Esophagus squamous epithelium (tissue), 5 donors: ENCODE measurements at regions not wholly inside any gene's neighbourhood (a gene's known extent, or its start where the extent isn't known, plus 50 kb on each side); places are given as distances from the start of the nearest gene placed in this dataset.

Source experiments
- DNase-seq: peaks from one replicate; lab custom pipeline; 2025; lab: John Stamatoyannopoulos, UW
- H3K27ac ChIP-seq, 4 donors: fragments of 200-600 bp; sonication (generic); one replicate each; pipeline ENCODE4 v1.5.1; 2016 to 2019; ENCODE audit warnings: mild to moderate bottlenecking in 1 of 4
- H3K27me3 ChIP-seq, 4 donors: fragments of 200-600 bp; sonication (generic); 1 replicate in 3 of 4; 2 replicates in 1 of 4; pipeline versions ENCODE4 v1.5.1 to v1.6.0; 2017 to 2021; ENCODE audit warnings: antibody characterized with exemption in 1 of 4
- H3K36me3 ChIP-seq, 3 donors: fragments of 200-600 bp; sonication (generic); one replicate each; pipeline ENCODE4 v1.5.1; 2016 to 2019
- H3K4me1 ChIP-seq, 3 donors: fragments of 200-600 bp; sonication (generic); one replicate each; pipeline ENCODE4 v1.5.1; 2017 to 2019
- H3K4me3 ChIP-seq, 4 donors: fragments of 200-600 bp; sonication (generic); 1 replicate in 3 of 4; 2 replicates in 1 of 4; pipeline ENCODE4 v1.5.1; 2016 to 2019; ENCODE audit warnings: mild to moderate bottlenecking in 2 of 4, moderate library complexity in 1 of 4
- H3K9me3 ChIP-seq, 3 donors: fragments of 200-600 bp; sonication (generic); one replicate each; pipeline ENCODE4 v1.5.1; 2016 to 2019
- POLR2A ChIP-seq, 4 donors: fragments of 450-650 bp; IDR thresholded peaks; one replicate each; pipeline ENCODE4 v1.6.1; 2017; ENCODE audit warnings: antibody characterized with exemption in 4 of 4, mild to moderate bottlenecking in 4 of 4, moderate library complexity in 3 of 4
- WGBS, 2 donors: methylation state at CpG; one replicate each; pipeline ENCODE4 v1.1.5; 2018; 5-methylcytosine and 5-hydroxymethylcytosine counted together
- intact Hi-C: fragments of 100-400 bp; cut with DNase I; formaldehyde crosslinking; loops from one replicate; pipeline ENCODE4 v1.15.0; 2022
- TF ChIP-seq, protein P1 (sequence below), 6 experiments: fragments of 450-650 bp in 4 of 6; fragments of 200-600 bp in 2 of 6; sonication (generic) in 2 of 6; IDR thresholded peaks; one replicate each; pipeline ENCODE4 v1.5.1; 2016 to 2019; ENCODE audit warnings: antibody characterized with exemption in 6 of 6, mild to moderate bottlenecking in 4 of 6, moderate library complexity in 4 of 6
- donor health status: DM: yes; HTN: yes; CAD: no.

DNA sequence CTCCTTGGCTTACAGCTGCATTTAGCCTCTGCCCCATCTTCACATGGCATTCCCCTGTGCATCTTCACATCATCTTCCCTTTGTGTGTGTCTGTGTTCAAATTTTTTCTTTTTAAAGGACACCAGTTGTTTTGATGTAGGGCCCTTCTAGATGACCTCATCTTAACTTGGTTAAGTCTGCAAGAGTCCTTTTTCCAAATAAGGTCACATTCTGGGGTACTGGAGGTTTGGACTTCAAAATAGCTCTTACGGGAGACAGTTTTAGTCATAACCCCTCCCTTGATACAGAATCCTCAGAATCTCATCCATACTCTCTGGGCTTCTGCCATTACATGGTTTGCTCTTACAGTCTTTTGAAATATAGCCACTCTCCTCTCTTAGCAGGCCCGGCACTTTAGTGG lies 231.5 kb upstream of the ATP6AP2 start:
- WGBS, 2 donors, result 66 to 80% methylated on average over 1 to 2 of the region's 2 CpGs
- intact Hi-C loops, result no loop called here
- no peak overlapping the region for H3K27ac ChIP-seq

DNA sequence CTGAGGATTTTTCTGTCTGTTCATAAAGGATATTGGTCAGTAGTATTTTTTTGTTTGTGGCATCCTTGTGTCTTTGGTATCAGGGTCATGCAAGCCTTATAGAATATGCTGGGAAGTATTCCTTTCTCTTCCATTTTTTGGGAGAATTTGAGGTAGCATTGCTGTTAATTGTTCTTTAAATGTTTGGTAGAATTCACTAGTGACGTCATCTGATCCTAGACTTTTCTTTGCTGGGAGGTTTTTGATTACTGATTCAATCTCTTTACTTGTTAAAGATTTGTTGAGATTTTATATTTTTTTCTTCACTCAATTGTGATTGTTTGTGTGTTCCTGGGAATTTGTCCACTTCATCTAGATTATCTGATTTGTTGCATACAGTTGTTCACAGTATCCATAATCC lies 234.4 kb upstream of the ATP6AP2 start:
- H3K4me3 ChIP-seq, result no peak overlapping the region
- H3K36me3 ChIP-seq, result no peaks in the 10 kb centered on the region
- H3K27me3 ChIP-seq, result no peaks in the 10 kb centered on the region
- intact Hi-C loops, result no loop called here
- peaks cover 0 to 13% (median 0%) of the 10 kb centered on the region in 3 donors for H3K9me3 ChIP-seq
- DNase-seq, result no peak
- no peak for TF ChIP-seq POLR2A (IDR thresholded peaks at IDR 0.05)
- TF ChIP-seq, protein P1, sequence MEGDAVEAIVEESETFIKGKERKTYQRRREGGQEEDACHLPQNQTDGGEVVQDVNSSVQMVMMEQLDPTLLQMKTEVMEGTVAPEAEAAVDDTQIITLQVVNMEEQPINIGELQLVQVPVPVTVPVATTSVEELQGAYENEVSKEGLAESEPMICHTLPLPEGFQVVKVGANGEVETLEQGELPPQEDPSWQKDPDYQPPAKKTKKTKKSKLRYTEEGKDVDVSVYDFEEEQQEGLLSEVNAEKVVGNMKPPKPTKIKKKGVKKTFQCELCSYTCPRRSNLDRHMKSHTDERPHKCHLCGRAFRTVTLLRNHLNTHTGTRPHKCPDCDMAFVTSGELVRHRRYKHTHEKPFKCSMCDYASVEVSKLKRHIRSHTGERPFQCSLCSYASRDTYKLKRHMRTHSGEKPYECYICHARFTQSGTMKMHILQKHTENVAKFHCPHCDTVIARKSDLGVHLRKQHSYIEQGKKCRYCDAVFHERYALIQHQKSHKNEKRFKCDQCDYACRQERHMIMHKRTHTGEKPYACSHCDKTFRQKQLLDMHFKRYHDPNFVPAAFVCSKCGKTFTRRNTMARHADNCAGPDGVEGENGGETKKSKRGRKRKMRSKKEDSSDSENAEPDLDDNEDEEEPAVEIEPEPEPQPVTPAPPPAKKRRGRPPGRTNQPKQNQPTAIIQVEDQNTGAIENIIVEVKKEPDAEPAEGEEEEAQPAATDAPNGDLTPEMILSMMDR (IDR thresholded peaks at IDR 0.05), result no peak
- H3K4me1 ChIP-seq, result no peaks in the 10 kb centered on the region
- H3K27ac ChIP-seq, result no peak overlapping the region
- WGBS, 2 donors, result 62 to 70% methylated on average over 1 of the region's 1 CpG

More for the DNA sequence above, 231.5 kb upstream of the ATP6AP2 start:
- peaks cover 0 to 15% (median 0%) of the 10 kb centered on the region in 3 donors for H3K9me3 ChIP-seq
- H3K27me3 ChIP-seq, result no peaks in the 10 kb centered on the region
- DNase-seq, result no peak
- no peaks in the 10 kb centered on the region for H3K36me3 ChIP-seq
- H3K4me3 ChIP-seq, result no peak overlapping the region
- no peaks in the 10 kb centered on the region for H3K4me1 ChIP-seq
- TF ChIP-seq, protein P1 (IDR thresholded peaks at IDR 0.05), result no peak
- TF ChIP-seq POLR2A (IDR thresholded peaks at IDR 0.05), result no peak

DNA sequence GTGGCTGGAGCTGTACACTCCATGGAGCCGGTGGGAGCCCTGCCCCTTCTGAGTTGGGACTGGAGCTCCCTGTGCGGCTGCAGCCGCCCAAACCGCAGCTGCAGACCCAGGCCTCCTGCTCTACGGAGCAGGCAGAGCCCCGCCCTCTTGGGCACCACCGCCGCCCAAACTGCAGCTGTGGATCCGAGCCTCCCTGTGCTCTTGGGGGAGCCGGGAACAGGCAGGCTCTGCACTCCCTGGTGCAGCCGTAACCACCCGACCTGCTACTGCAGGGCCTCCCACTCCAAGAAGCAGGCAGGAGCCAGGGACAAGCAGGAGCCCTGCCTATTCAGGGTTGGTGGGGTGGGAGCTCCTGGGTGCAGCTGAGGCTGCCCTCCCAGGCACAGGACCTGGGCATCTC lies 237.5 kb upstream of the ATP6AP2 start:
- H3K4me1 ChIP-seq, result no peaks in the 10 kb centered on the region
- no peak overlapping the region for H3K27ac ChIP-seq
- no peak overlapping the region for H3K4me3 ChIP-seq
- no peaks in the 10 kb centered on the region for H3K27me3 ChIP-seq
- no peaks in the 10 kb centered on the region for H3K36me3 ChIP-seq
- intact Hi-C loops, result no loop called here
- TF ChIP-seq, protein P1 (IDR thresholded peaks at IDR 0.05), result no peak
- no peak for TF ChIP-seq POLR2A (IDR thresholded peaks at IDR 0.05)
- 80% methylated on average over 1 of the region's 12 CpGs; no CpG with 5 or more reads in 1 of the 2 donors for WGBS, 2 donors
- no peak for DNase-seq
- H3K9me3 ChIP-seq, result peaks cover 0 to 10% (median 0%) of the 10 kb centered on the region in 3 donors

DNA sequence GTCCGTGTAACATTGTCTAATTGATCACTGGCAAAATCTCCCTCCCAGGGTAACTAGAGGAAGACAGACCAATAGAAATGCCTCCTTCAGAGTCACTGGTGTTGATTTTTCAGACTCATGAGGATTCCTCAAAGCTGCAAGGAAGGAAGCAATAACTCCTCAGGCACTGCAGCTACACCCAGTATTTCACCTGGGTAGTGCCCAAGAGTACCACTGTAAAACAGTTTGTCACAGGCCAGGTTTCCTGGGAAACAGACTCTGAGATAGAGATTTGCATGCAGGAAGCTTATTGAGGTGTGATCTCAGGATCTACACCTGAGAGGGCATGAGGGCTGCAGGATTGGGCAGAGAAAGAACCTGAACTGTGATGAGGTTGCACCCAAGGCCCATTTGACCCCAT lies 240.7 kb upstream of the ATP6AP2 start:
- H3K36me3 ChIP-seq, result no peaks in the 10 kb centered on the region
- H3K27me3 ChIP-seq, result no peaks in the 10 kb centered on the region

DNA sequence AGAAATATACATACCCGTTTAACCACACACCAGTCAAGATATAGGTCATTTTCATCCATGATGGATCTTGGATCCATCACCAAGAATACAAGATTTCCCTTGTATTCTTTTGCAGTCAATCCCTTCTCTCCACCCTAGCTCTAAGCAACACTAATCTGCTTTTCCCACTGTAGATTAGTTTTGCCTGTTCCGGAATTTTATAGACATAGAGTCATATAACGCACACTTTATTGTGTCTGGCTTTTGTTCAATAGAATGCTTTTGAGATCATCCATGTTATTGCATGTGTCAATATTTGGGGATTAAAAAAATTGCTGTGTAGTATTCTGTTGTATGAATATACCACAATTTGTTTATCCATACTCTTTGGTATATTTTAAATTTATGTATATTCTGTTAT lies 235.6 kb upstream of the BCOR start:
- WGBS, 2 donors, result 79 to 83% methylated on average over 3 of the region's 3 CpGs
- no peak for DNase-seq
- no peak overlapping the region for H3K27ac ChIP-seq
- H3K27me3 ChIP-seq, result no peaks in the 10 kb centered on the region
- no peaks in the 10 kb centered on the region for H3K9me3 ChIP-seq
- intact Hi-C loops, result no loop called here
- no peaks in the 10 kb centered on the region for H3K4me1 ChIP-seq
- no peak for TF ChIP-seq POLR2A (IDR thresholded peaks at IDR 0.05)
- TF ChIP-seq, protein P1 (IDR thresholded peaks at IDR 0.05), result no peak
- no peak overlapping the region for H3K4me3 ChIP-seq
- H3K36me3 ChIP-seq, result no peaks in the 10 kb centered on the region

More for the DNA sequence above, 240.7 kb upstream of the ATP6AP2 start:
- TF ChIP-seq, protein P1 (IDR thresholded peaks at IDR 0.05), result no peak
- TF ChIP-seq POLR2A (IDR thresholded peaks at IDR 0.05), result no peak
- Histone ChIP-seq H3K4me3 (no peak overlapping the region), H3K4me1 (no peaks in the 10 kb centered on the region), H3K27ac (no peak overlapping the region), H3K9me3 (no peaks in the 10 kb centered on the region)
- no peak for DNase-seq
- intact Hi-C loops, result no loop called here
- 50 to 83% methylated on average over 1 of the region's 1 CpG for WGBS, 2 donors
